CD4-positive, alpha-beta T cell treated with Interleukin-6 for 4 hours (primary cell): ENCODE measurements at regions not wholly inside any gene's neighbourhood (a gene's known extent, or its start where the extent isn't known, plus 50 kb on each side); places are given as distances from the start of the nearest gene placed in this dataset.

Experiments
- DNase-seq: peaks from one replicate; pipeline ENCODE4 v3.0.0-alpha.2; 2020; ENCODE audit warnings: mixed read lengths

DNA sequence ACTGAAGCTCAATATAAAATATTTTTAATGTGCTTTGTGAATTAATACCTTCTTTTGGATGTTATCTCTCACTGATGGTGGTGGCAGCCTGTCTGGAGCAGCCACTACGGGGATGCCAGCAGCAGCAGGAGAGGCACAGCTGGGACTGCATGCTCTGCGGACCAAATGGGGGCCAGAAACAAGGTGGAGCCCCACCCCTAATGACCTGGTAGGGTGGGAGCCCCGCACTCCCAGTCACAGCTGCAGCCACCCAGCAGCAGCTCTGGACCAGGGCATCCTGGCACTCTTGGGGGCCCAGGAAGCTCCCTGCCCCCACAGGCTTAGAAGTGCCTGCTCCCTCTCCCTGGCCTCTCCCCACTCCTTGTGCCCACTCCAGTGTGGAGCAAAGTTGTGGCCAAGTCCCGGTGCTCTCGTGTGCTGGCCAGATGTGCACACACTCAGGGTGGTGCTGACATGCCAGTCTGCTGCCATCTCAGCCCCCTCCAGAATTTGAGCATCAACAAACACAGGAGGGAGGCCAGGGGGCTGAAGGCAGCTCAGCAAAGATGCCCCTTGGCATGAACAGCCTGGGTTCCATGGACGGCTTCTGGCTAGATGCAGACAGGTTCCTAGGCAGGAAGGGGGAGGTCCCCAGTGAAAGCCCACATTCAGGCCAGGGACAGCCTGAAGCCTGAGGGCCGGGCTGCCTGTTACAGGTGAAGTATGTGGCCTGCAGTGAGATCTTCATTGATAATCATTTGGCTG is 696.7 kb upstream of the SLITRK5 start:
- no peak for DNase-seq

DNA sequence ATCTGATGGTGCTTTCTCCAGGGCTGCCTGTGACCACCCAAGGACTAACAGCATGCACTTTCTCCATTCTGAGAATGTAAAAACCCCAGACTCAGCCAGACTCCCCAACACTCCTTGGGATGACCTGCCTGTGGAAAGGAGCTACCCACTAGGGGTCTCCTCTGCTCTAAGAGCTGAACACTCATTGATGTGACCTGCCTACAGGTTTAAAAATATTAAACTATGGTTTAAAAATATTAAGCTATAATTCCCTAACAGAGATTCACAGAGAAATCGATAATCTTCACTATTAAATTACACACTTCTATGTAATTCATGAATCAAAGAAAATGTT is 696.2 kb upstream of the SLITRK5 start:
- DNase-seq: no peak

DNA sequence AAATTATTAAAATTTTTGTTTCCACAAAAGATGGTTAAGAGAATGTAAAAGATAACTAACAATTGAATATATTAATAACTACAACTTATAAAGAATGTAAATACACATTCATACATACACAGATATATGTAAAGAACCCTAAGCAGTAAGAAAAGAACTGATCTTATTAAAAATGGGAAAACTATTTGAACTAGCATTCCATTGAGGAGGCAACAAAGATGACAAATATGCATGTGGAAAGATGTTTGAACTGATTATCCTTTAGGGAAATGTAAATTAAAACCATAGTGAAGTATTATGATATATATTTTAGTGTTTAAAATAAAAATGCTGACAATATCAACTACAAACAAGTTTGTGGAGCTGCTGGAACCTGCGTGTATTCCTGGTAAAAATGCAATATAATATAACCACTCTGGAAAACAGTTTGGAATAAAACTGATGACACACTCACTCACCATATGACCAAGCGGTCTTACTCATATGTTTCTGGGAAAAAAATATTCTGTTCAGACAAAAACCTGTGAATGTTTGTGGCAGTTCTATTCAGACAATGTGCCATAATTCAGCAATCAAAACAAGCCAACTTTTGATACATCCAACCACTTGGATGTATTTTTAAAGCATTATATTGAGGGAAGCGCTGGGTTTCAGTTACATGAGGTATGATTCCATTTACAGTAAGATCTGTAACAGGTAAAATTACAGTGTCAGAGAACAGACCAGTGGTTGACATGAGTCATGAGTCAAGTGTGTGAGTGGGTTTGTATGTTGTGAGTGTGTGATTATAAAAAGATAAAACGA is 694.4 kb upstream of the SLITRK5 start:
- no peak for DNase-seq

DNA sequence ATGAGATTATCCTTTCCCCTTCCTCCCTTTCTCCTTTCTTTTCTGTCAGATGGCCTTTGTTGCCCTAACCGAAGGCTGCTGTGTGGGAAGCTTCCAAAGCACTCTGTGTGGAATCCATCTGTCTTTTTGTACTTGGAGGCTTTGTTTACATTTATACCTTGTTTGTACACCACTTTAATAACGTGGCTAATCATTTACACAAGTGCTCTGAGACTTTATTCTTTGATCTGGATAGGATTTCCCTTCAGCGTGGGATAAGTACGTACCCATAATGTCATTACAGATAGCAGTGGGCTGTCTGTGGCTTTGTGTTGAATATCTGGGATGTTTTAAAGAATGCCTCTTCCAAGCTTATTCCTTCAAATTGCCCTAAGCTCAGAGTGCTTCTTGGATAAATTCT is 684.7 kb upstream of the SLITRK5 start:
- DNase-seq: no peak

DNA sequence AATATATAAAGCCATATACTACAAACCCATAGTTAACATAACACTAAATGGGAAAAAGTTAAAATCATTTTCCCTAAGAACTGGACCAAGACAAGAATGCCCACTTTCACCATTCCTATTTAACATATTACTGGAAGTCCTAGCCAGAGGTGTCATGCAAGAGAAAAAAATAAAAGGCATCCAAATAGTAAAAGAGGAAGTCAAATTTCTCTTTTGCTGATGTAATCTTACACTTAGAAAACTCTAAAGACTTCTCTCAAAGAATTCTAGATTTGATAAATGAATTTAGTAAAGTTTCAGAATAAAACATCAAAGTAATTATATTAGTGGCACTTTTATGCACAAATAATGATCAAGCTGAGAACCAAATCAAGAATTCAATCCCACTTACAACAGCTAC is 678.9 kb upstream of the SLITRK5 start:
- DNase-seq: no peak

DNA sequence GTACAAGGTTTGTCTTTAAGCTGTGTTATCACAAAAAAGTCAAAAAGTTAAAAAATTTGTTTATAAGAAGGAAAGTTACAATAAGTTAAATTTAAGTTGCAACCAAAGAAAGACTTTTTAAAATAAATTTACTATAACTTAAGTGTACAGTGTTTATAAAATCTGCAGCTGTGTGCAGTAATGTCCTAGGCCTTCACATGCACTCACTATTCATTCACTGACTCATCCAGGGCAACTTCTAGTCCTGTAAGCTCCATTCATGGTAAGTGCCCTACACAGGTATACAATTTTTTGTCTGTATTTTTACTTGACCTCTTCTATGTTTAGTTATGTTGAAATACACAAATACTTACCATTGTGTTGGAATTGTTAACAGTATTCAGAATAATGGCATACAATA is 667.9 kb upstream of the SLITRK5 start:
- DNase-seq: no peak

DNA sequence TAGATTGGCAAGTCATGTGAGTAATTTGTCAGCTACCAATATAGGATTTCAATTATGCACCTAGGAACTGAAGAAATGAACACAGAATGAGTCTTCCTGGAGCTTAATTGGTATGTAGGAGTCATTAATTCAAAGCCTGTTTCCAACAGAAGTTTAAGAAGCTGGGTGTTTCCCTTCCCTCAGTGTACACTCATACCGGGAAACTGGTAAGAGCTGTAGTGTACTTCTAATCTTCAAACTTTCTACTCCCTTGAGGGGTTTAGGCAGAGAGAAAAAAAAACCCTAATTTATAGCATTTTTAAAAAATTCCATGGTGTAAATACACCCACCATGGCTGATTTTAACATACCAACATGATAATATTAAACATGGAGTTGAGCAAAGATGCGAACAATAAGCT is 665.7 kb upstream of the SLITRK5 start:
- no peak for DNase-seq

DNA sequence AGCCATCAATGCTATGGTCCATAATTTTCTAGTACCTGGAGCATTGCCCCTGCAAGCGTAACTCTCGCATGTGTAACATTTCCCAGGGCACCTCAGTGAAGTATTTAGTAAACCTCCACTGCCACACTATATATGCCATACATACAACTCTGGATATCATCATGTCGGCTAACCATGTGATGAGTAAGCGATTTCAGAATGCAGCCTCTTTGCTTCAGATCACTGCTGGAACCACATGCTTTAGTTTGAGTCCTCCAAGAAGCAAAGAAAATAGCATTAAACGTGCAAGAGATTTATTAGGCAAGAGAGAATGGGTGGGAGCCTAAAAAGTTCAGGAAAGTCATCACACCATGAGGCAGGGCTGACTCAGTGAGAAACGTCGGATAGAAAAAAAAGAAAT is 635.6 kb upstream of the SLITRK5 start:
- no peak for DNase-seq

DNA sequence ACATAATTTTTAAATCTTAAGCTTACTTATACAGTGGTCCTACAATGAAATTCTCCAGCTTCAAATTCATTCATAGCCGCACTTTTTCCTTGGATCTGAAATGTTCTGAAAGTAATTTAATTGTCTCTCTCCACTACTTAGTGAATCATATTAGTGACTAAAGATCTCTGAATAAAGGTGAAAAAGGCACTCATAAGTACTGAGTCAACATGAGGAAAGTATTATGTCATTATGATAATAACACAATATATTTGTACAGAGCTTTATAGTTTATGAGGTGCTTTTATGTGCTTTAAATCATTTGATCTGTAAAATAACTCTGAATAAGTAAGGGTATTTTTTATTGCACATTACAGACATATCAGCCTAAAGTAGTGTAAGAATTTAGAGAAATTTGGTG is 628.2 kb upstream of the SLITRK5 start:
- DNase-seq: no peak

DNA sequence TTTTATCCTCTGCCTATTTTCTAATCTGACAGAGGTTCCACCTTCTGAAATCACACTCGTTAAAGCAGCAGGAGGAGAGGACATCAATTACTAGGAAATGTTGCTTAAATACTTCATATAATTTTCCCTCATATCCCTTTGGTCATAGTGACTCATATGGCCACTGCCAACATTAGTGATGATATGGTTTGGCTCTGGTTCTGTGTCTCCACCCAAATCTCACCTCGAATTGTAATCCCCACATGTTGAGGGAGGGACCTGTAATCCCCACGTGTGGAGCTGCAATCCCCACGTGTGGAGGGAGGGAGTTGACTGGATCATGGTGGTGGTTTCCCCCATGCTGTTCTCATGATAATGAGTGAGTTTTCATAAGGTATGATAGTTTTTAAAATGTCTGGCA is 618.4 kb upstream of the SLITRK5 start:
- no peak for DNase-seq

DNA sequence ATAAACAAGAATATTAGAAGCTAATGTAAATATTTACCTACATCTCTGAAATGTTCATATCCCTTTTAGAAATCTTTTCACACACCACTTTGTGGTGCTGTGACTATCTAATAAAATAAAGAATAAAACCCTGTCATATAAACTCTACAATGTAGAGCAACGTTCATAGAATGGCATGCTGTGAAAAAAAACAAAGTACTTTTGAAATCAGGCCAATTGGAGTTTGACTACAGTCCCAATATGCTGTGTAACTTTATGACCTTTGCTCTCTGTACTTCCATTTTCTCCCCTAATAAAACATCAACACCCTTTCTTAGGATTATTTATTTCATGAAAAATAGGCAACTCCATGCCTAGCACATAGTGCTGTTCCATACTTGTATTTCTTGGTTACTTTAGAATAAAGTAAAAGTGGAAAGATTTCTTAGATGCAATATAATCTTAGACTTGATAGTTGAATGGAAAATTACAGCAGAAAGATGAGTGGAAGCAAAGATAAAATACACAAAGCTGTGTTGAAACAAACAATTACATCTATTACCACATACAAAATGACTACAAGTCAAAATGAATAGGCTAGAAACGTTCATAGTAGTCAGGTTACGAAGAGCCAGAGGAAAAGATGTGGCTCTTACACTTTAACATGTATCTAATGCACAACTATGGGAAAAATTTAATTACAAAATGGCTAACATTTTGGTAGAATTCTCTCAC is 613.2 kb upstream of the SLITRK5 start:
- no peak for DNase-seq

DNA sequence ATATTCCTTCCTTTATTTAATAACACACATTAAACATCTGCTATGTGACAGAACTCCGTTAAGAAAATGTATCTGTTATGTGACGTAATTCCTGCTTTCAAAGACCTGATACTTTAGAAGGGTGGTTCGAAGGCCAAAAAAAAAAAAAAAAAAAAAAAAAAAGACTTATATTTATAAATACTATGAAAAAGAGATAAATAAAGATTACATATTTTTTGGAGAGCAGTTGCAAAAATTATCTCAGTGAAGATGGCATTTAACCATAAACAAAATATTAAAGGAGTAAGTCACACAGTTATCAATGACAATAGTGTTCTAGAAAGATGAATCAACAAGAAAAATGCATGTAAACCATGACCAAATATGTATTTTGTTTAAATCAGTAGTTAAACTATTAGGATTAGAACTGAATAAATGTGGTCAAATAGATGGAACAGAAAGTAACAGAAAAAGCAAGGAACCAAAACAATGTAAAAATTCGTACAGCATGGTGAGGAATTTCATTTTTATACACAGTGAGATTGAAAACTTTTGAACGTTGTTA is 612.3 kb upstream of the SLITRK5 start:
- no peak for DNase-seq

DNA sequence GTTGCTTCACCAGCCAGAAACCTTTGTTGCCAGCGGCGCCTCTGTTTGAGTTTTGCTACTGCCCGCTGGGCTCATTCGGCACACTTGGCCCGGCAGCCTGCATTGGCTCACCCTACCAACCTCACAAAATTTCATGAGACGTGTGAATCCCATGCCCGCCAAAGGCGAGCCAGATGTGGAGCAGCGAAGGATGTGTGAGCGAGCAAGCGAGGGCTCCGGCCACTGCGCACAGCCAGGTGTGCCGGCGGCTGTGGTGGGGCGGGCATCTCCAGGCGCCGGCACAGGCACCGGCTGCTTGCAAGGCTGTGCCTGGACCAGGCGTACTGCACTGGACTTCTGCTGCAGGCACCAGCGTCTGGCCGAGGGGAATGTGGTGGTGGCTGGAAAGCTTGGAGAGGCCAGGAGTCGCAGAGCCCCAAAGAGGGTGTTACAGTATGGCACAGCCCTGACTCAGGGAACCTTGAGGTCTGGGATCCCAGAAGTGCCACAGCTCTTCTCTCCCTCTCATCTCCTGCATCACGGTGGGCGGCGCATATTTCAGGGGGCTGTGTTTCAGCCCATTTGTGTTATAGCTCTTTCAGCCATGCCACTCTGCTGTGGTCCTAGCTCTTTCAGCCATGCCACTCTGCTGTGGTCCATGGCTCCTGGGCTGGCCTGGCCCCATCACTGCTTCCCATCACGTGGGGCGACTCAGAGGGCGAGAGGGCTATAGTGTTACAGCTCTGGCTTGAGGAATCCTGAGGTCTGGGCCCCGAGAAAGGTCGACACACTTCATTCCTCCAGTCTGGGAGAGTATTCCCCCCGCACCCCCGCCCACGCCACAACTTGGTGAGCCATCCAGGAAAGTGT is 592.0 kb upstream of the SLITRK5 start:
- DNase-seq: no peak

DNA sequence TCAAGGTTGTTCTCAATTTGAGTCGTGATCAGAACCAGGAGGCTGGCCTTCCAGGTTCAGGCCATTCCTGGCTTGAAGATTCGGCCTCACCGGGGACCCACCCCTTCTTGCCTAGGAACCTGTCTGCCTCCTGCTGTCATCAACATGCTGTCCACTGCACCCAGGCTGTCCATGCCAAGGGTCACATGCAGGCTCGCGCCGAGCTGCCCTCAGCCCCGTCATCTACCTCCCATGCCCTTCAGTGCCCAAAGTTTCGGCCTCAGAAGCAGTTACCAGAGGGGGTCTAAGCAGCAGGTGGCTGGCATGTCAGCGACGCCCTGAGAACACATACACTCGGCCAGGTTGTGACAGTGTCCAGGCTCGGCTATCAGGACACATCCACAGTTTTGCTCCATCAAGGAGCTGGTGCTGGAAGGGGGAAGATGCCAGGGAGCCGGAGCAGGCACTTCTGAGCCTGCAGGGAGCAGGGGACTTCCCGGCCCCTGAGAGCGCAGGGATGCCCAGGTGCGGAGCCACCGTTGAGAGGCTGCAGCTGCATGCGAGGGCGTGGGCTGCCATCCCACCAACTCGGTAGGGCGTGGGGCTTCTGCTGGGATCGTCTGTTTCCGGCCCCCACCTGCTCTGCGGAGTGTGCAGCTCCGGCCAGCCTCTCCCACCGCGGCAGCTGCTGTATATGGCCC is 590.9 kb upstream of the SLITRK5 start:
- DNase-seq: no peak

DNA sequence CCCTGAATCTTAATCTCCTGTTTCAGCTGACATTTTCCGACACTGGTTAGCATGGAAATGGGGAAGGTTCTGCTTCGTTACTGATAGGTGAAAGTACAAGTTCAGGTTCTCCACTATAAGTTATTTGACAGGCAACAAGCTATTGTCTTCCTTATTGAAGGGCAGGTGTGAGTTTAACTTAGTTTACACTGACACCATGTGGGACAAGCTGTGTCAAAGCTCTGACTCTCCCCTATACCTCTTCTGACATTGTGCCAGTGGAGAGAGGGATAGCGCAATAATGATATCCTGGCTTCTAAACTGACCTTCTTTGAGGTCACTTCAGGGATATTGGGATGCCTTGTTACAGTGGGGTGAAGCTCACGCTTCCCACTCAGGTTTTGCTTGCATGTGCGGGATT is 587.0 kb upstream of the SLITRK5 start:
- no peak for DNase-seq

DNA sequence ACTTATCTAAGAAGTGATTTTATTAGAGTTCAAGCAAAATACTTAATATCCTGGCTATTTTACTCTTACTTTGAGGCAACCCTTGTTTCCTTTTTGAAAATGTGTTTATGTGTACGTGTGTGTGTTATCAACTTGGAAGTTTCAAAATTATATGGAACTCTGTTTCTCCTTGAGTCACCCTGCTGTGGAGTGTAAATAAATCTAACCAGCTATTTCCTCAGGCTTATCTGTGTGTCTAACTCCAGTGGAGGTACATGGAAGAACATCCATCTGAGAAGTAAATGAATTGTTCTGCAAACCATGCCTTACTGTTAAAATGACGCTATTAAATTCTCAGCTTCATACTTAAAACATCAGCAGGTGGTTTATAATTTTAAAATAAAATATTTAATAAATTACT is 583.4 kb upstream of the SLITRK5 start:
- DNase-seq: no peak

DNA sequence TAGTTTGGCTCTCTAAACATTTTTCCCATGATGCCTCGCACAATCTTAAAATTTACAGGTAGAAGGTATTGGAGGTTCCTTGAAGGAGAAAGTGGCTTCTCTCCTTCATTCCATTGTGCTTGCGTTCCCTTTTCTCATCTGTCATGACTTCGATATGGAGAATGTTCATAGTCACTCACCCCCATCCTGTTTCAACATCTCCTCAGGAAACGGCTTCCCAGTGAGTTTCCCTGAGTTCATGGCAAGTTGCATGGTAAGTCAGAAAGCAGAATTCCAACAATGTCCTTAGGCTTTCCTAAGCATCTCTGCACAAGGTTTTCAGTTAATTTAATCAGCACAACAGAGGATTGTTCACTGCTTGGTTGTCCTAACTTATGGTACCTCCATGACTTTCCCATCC is 581.8 kb upstream of the SLITRK5 start:
- no peak for DNase-seq

DNA sequence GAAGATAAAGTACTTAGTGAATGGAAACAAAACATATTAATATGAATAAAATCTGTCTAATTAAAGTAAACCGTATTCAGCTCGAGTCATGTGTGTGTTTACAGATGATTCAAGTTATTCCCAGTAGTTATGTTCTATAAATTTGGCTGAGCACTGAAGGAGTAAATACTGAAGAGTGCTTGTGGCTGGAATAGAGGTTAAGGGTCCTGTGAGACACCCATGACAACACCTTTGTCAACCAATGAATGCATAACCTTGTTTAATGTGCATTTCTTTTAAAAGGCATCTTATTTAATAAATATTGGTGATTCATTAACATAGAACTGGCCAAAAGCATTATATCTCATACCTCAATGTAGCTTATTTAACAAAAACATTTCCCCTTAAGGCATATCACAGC is 577.8 kb upstream of the SLITRK5 start:
- no peak for DNase-seq

DNA sequence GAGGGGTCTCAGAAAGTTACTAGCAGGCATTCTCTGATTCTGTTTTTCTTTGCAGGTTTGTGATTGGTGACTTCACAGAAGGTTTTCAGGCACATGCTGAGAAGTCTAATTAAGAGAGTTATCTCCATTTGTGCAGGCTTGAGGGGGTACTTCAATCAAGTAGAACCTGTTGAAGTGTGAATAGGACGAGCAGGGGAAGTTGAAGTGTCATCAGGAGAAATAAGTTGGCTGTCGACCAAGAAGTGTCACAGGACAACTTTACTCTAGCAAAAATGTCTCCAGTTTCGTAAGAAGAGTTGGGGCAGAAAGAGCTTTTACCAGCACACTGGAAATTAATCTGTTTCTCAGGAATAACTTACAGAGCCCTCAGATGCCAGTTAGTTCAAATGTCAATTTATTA is 576.5 kb upstream of the SLITRK5 start:
- no peak for DNase-seq

DNA sequence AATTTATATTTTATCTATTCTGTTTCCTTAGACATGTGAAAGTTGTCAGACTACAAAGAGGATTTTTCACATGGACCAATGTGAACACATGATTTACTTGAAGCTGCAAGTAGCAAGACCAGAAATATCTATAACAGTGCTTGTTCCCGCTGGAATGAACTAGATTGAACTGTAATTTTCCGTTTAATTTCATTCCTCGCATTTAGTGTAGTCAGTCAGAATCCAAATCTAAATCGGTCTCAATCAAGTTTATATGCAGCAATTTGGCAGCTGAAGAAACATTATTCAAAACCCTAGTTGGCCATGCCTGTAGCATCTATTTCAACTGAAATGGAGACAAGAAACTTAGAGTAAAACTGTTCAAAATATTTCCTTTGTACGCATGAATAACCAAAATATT is 570.7 kb upstream of the SLITRK5 start:
- DNase-seq: no peak

DNA sequence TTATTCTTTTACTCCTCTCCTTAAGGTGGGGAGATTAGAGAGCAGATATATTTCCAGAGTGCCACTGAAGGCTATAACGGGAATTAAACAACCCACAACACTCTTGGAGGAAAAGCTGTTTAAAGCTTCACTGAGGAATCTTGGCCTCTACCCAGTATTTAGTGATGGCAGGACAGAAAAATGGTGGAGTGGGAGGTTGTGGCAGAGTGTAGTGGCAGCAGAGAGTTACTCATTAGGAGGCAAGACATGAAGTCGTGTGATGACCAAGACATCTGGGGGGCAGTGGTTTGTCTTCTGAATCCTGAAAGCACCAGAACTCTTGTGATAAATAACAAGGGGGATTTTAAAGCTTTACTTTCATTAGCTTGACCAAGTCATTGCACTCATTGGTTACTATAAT is 563.5 kb upstream of the SLITRK5 start:
- DNase-seq: no peak

DNA sequence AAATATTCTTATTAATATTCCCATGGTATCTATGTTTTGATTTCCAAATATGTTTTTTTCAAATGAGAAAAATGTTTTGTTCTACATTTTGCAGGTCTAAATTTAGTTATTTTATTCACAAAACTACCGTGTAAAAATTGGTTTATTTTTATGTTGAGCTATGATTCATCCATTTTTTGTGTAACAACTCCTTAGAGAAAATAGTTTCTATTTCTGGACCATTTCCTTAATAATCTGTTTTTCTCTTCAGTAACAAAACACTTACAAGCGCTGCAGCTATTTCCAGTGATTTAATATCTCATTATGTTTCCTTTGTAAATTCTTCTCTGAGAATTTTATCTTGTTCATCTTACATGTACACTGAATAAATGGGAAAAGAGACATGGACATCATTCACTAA is 550.7 kb upstream of the SLITRK5 start:
- no peak for DNase-seq
